T47D (cell line): ENCODE measurements at regions not wholly inside any gene's neighbourhood (a gene's known extent, or its start where the extent isn't known, plus 50 kb on each side); places are given as distances from the start of the nearest gene placed in this dataset.
"Not testable (repeated sequence)": the region's sequence is repeated elsewhere in the genome, so short reads cannot be mapped to it uniquely, and the experiment has no call there.

Experiments
- DNase-seq, 2 experiments: peaks; one replicate each; pipeline versions ENCODE4 v3.0.0 to v3.0.0-alpha.2; 2011 to 2012; ENCODE audit warnings: low read depth in 1 of 2, low spot score in 1 of 2
- JUND ChIP-seq: IDR thresholded peaks from 2 replicates; pipeline ENCODE4 v1.6.1; 2012; ENCODE audit warnings: low read depth
- in situ Hi-C: cut with HindIII; loops from 2 replicates; pipeline ENCODE4 v1.10.0; 2016; ENCODE audit warnings: low sequenced_read_pairs, low pct_unique_long_range_greater_than_20kb

GRCh38 chr2:155965415-155966063, 367.0 kb downstream of the NR4A2 start:
- in situ Hi-C loops, result no loop called here
- no peak for TF ChIP-seq JUND
- DNase-seq, result no peak

- no peak for TF ChIP-seq JUND
- DNase-seq, result no peak
- in situ Hi-C loops, result no loop called here
Measured at GRCh38 chr2:155961641-155962040, 370.9 kb downstream of the NR4A2 start.

GRCh38 chr2:155958834-155959233, 373.7 kb downstream of the NR4A2 start:
- TF ChIP-seq JUND, result no peak
- no peak for DNase-seq
- in situ Hi-C loops, result no loop called here

- TF ChIP-seq JUND, result no peak
- in situ Hi-C loops, result no loop called here
- no peak for DNase-seq
Measured at GRCh38 chr2:155947069-155947468, 385.5 kb downstream of the NR4A2 start.

GRCh38 chr2:155944218-155944617, 388.3 kb downstream of the NR4A2 start:
- in situ Hi-C loops, result no loop called here
- TF ChIP-seq JUND, result no peak
- DNase-seq, result no peak

GRCh38 chr2:155930312-155930711, 402.2 kb downstream of the NR4A2 start:
- no peak for TF ChIP-seq JUND
- in situ Hi-C loops, result no loop called here
- no peak for DNase-seq

- TF ChIP-seq JUND, result no peak
- in situ Hi-C loops, result no loop called here
- DNase-seq, result no peak
Measured at GRCh38 chr2:155917380-155917779, 415.1 kb downstream of the NR4A2 start.

GRCh38 chr2:155913356-155913755, 419.2 kb downstream of the NR4A2 start:
- DNase-seq, result no peak
- TF ChIP-seq JUND, result no peak
- in situ Hi-C loops, result no loop called here

- TF ChIP-seq JUND, result no peak
- in situ Hi-C loops, result no loop called here
- DNase-seq, result no peak
Measured at GRCh38 chr2:155908567-155908966, 424.0 kb downstream of the NR4A2 start.

- in situ Hi-C loops, result no loop called here
- no peak for TF ChIP-seq JUND
- DNase-seq, result no peak
Measured at GRCh38 chr2:155907211-155907610, 425.3 kb downstream of the NR4A2 start.

GRCh38 chr2:155905657-155906056, 426.9 kb downstream of the NR4A2 start:
- TF ChIP-seq JUND, result no peak
- in situ Hi-C loops, result no loop called here
- no peak for DNase-seq

GRCh38 chr2:155904720-155905119, 427.8 kb downstream of the NR4A2 start:
- in situ Hi-C loops, result no loop called here
- no peak for DNase-seq
- no peak for TF ChIP-seq JUND

GRCh38 chr2:155902635-155903034, 429.9 kb downstream of the NR4A2 start:
- TF ChIP-seq JUND, result no peak
- DNase-seq, result no peak
- in situ Hi-C loops, result no loop called here

- no peak for TF ChIP-seq JUND
- in situ Hi-C loops, result no loop called here
- DNase-seq, result no peak
Measured at GRCh38 chr2:155895016-155895415, 437.5 kb downstream of the NR4A2 start.

GRCh38 chr2:155880382-155880781, 452.1 kb downstream of the NR4A2 start:
- in situ Hi-C loops, DNase-seq: not testable (repeated sequence)

GRCh38 chr2:155879900-155880299, 452.6 kb downstream of the NR4A2 start:
- DNase-seq, in situ Hi-C loops: not testable (repeated sequence)
